OCI-LY1 (cell line): ENCODE measurements at regions not wholly inside any gene's neighbourhood (a gene's known extent, or its start where the extent isn't known, plus 50 kb on each side); places are given as distances from the start of the nearest gene placed in this dataset.

Source experiments
- CTCF ChIP-seq: fragments of 200-600 bp; sonication (generic), shearing (Covaris generic); IDR thresholded peaks from 2 replicates; pipeline ENCODE4 v1.5.1; 2017; ENCODE audit warnings: mild to moderate bottlenecking, antibody characterized with exemption, low read length, moderate library complexity, mixed read lengths
- EZH2 ChIP-seq: fragments of 200-600 bp; sonication (generic), shearing (Covaris generic); IDR thresholded peaks from 2 replicates; pipeline ENCODE4 v1.8.0; 2017; ENCODE audit warnings: borderline replicate concordance, mixed run types, mild to moderate bottlenecking, antibody characterized with exemption, low read length, moderate library complexity, mixed read lengths

GRCh38 chr3:632571-633170 is 436.1 kb downstream of the CHL1 start:
- TF ChIP-seq CTCF (peak; percentile 88), EZH2 (no peak)
